MCF 10A (cell line): ENCODE measurements at regions not wholly inside any gene's neighbourhood (a gene's known extent, or its start where the extent isn't known, plus 50 kb on each side); places are given as distances from the start of the nearest gene placed in this dataset.

Experiments used
- BruUV-seq: library from RNA; stranded (reverse); fragments of 400-500 nt; replicated peaks from 2 replicates; lab custom pipeline; 2021; lab: Mats Ljungman, UMichigan
- CTCF ChIA-PET: fragments of 300-600 bp; sonication (Branson Sonifier 250); formaldehyde crosslinking; extraction: SDS; loops from one replicate; lab custom pipeline; 2021; ENCODE audit warnings: antibody characterized with exemption, inconsistent platforms; lab: Yijun Ruan, JAX
- POLR2A ChIA-PET: fragments of 300-600, 350-650 bp; sonication (Branson Sonifier 250); formaldehyde crosslinking; extraction: SDS; loops from one replicate; lab custom pipeline; 2020; ENCODE audit warnings: antibody characterized with exemption, inconsistent platforms; lab: Yijun Ruan, JAX
- DNase-seq: peaks from one replicate; pipeline ENCODE4 v3.0.0-alpha.2; 2018; ENCODE audit not compliant: unreplicated experiment
- H3K27ac Mint-ChIP-seq: one replicate; pipeline ENCODE4 v1.8.0; 2022; ENCODE audit warnings: mild to moderate bottlenecking, low read depth, mixed read lengths; ENCODE audit not compliant: unreplicated experiment
- H3K27me3 Mint-ChIP-seq: one replicate; pipeline ENCODE4 v1.8.0; 2022; ENCODE audit warnings: mixed read lengths; ENCODE audit not compliant: insufficient read depth, unreplicated experiment
- H3K36me3 Mint-ChIP-seq: one replicate; pipeline ENCODE4 v1.8.0; 2022; ENCODE audit warnings: mild to moderate bottlenecking, moderate library complexity, mixed read lengths; ENCODE audit not compliant: insufficient read depth, unreplicated experiment
- H3K4me1 Mint-ChIP-seq: one replicate; pipeline ENCODE4 v1.8.0; 2022; ENCODE audit warnings: mixed read lengths; ENCODE audit not compliant: insufficient read depth, unreplicated experiment
- H3K4me3 Mint-ChIP-seq: one replicate; pipeline ENCODE4 v1.8.0; 2022; ENCODE audit warnings: mild to moderate bottlenecking, moderate library complexity, mixed read lengths; ENCODE audit not compliant: unreplicated experiment
- H3K9me3 Mint-ChIP-seq: one replicate; pipeline ENCODE4 v1.8.0; 2022; ENCODE audit warnings: mixed read lengths; ENCODE audit not compliant: unreplicated experiment
- CTCF ChIP-seq: fragments of 200-600 bp; IDR thresholded peaks from one replicate; pipeline ENCODE4 v1.8.0; 2022; ENCODE audit warnings: antibody characterized with exemption, mild to moderate bottlenecking; ENCODE audit not compliant: unreplicated experiment
- intact Hi-C: fragments of 100-400 bp; cut with micrococcal nuclease; formaldehyde crosslinking; loops from 2 replicates; pipeline ENCODE4 v1.14.1; 2022

DNA sequence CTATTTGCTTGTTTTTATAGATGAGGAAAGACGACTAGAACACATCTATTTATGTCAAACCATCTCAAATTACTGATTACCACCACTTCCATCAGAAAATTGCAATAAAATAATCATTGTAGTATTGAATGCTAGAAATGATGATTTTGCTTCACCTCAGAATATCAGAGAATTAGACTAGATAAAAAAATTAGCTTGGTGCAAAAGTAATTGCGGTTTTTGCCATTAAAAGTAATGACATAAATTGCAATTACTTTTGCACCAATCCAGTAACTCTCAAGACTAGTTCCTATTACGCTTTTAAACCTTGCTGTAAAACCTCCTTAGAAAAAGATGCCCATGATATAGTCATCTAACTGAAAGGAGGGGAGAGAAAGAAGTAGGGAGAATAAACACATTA is 556.7 kb upstream of the GRIN3A start:
- intact Hi-C loops = no loop called here
- H3K9me3 Mint-ChIP-seq = no peaks in the 10 kb centered on the region
- no peaks in the 10 kb centered on the region for H3K4me1 Mint-ChIP-seq

GRCh38 chr9:102273952-102274351 is 535.5 kb upstream of the GRIN3A start:
- intact Hi-C loops = no loop called here
- TF ChIP-seq CTCF = no peak
- CTCF ChIA-PET = no interaction called here
- H3K9me3 Mint-ChIP-seq = no peaks in the 10 kb centered on the region
- no peaks in the 10 kb centered on the region for H3K36me3 Mint-ChIP-seq
- H3K27me3 Mint-ChIP-seq = peaks cover 42% of the 10 kb centered on the region
- DNase-seq = peak; percentile 50
- H3K27ac Mint-ChIP-seq = no peak overlapping the region
- H3K4me1 Mint-ChIP-seq = no peaks in the 10 kb centered on the region
- no TSS peak for BruUV-seq
- H3K4me3 Mint-ChIP-seq = no peak overlapping the region
- POLR2A ChIA-PET = interaction anchor here (0.8 kb wide), 1 partner anchor 50 kb away, joined by 3 read pairs; no protein-coding TSS in a partner anchor

More for the DNA sequence above, 556.7 kb upstream of the GRIN3A start:
- Mint-ChIP-seq H3K27ac (no peak overlapping the region), H3K4me3 (no peak overlapping the region), H3K27me3 (peaks cover 69% of the 10 kb centered on the region), H3K36me3 (peaks cover 7% of the 10 kb centered on the region)
- POLR2A ChIA-PET = no interaction called here
- no TSS peak for BruUV-seq
- CTCF ChIA-PET = no interaction called here
- TF ChIP-seq CTCF = no peak
- DNase-seq = no peak

GRCh38 chr9:102253099-102253498 is 514.7 kb upstream of the GRIN3A start:
- H3K27me3 Mint-ChIP-seq = peaks cover 62% of the 10 kb centered on the region
- no peaks in the 10 kb centered on the region for H3K9me3 Mint-ChIP-seq
- ChIA-PET POLR2A (no interaction called here), CTCF (no interaction called here)
- no peak overlapping the region for H3K4me3 Mint-ChIP-seq
- intact Hi-C loops = no loop called here
- no peak overlapping the region for H3K27ac Mint-ChIP-seq
- no peaks in the 10 kb centered on the region for H3K36me3 Mint-ChIP-seq
- no TSS peak for BruUV-seq
- DNase-seq = no peak
- no peak for TF ChIP-seq CTCF
- H3K4me1 Mint-ChIP-seq = no peaks in the 10 kb centered on the region

DNA sequence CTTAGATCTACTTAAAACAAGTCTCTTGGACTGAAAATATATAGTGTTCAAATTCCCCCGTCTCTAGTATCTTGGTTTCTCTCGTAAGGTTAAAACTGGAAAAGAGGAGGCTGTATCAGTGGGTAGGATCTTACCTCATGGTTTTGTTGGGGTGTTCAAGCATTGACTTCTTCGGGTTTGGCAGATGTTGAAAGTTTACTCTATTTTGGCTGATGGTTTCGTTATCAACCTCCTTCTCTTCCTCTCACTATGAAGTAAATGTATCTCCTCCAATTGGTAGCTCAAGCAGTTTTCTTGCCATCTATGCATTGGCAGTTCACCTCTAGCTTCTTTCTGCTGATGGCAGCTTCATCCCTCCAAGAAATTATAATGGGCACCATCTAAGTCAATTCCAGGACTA is 506.5 kb upstream of the GRIN3A start:
- Mint-ChIP-seq H3K27ac (no peak overlapping the region), H3K4me3 (no peak overlapping the region), H3K27me3 (peaks cover 84% of the 10 kb centered on the region), H3K36me3 (no peaks in the 10 kb centered on the region), H3K4me1 (no peaks in the 10 kb centered on the region), H3K9me3 (no peaks in the 10 kb centered on the region)
- BruUV-seq = no TSS peak
- no peak for DNase-seq
- intact Hi-C loops = loop anchor here (5.0 kb wide), 1 partner anchor 268 kb away; no protein-coding TSS in a partner anchor
- no peak for TF ChIP-seq CTCF
- POLR2A ChIA-PET = no interaction called here
- CTCF ChIA-PET = interaction anchor here (0.6 kb wide), 1 partner anchor 1704 kb away, joined by 3 read pairs; no protein-coding TSS in a partner anchor
